K562 (cell line): ENCODE measurements at regions not wholly inside any gene's neighbourhood (a gene's known extent, or its start where the extent isn't known, plus 50 kb on each side); places are given as distances from the start of the nearest gene placed in this dataset.

Source experiments
- ATAC-seq: fragments of 200-7000 bp; cut with Tn5 transposase; 3 replicates; pipeline ENCODE4 v1.9.1; 2020; ENCODE audit warnings: moderate library complexity
- BruUV-seq: library from RNA; stranded (reverse); fragments of 400-500 nt; replicated peaks from 2 replicates; lab custom pipeline; 2021; lab: Mats Ljungman, UMichigan
- CTCF ChIA-PET: fragments of 300-600 bp; formaldehyde crosslinking; extraction: SDS; loops from one replicate; lab custom pipeline; 2021; ENCODE audit warnings: low intra/inter-chr PET ratio; lab: Yijun Ruan, JAX
- POLR2A ChIA-PET: fragments of 300-600, 350-650 bp; sonication (Branson Sonifier 250); formaldehyde crosslinking; extraction: SDS; loops from one replicate; lab custom pipeline; 2021; ENCODE audit warnings: antibody characterized with exemption, inconsistent platforms; lab: Yijun Ruan, JAX
- DNase-seq, 4 experiments: peaks; one replicate each; pipeline versions ENCODE4 v3.0.0 to v3.0.0-alpha.2; 2011 to 2018; ENCODE audit warnings: low spot score in 3 of 4, mixed read lengths in 3 of 4; ENCODE audit errors: extremely low read depth in 1 of 4
- FAIRE-seq: peaks from 2 replicates; lab custom pipeline; 2011; peaks lifted over from hg19 to GRCh38; lab: Jason Lieb, UNC
- H2AFZ ChIP-seq: 2 replicates; pipeline ENCODE4 v1.6.0; 2011; ENCODE audit warnings: low read depth, low read length, control low read depth, inconsistent platforms
- H3K27ac ChIP-seq: fragments of 200-600 bp; 3 replicates; pipeline ENCODE4 v1.8.0; 2011; ENCODE audit warnings: low read depth, mild to moderate bottlenecking, control low read depth, inconsistent platforms, low read length, moderate library complexity, mixed read lengths; ENCODE audit errors: extremely low read depth
- H3K27me3 ChIP-seq, 2 experiments: fragments of 300-600 bp in 1 of 2; 2 replicates in 1 of 2; 3 replicates in 1 of 2; pipeline versions ENCODE4 v1.6.0 to v1.8.0; 2011; ENCODE audit warnings: inconsistent platforms in 2 of 2, low read length in 2 of 2, mild to moderate bottlenecking in 1 of 2, mixed read lengths in 1 of 2, moderate library complexity in 1 of 2; ENCODE audit not compliant: control insufficient read depth in 2 of 2, insufficient read depth in 2 of 2
- H3K36me3 ChIP-seq: fragments of 300-600 bp; 3 replicates; pipeline ENCODE4 v1.8.0; 2011; ENCODE audit warnings: mild to moderate bottlenecking, low read length, inconsistent platforms; ENCODE audit not compliant: control insufficient read depth, insufficient read depth
- H3K4me1 ChIP-seq, 2 experiments: fragments of 200-600 bp in 1 of 2; replicated peaks in 1 of 2; 2 replicates in 1 of 2; 3 replicates in 1 of 2; pipeline versions ENCODE4 v1.5.1 to v1.8.0; 2011; ENCODE audit warnings: inconsistent platforms in 2 of 2, low read length in 2 of 2, mild to moderate bottlenecking in 1 of 2, mixed read lengths in 1 of 2, moderate library complexity in 1 of 2; ENCODE audit not compliant: control insufficient read depth in 2 of 2, insufficient read depth in 2 of 2
- H3K4me2 ChIP-seq: 2 replicates; pipeline ENCODE4 v1.6.1; 2011; ENCODE audit warnings: low read length, control low read depth, inconsistent platforms, mixed read lengths; ENCODE audit not compliant: insufficient read depth
- H3K4me3 ChIP-seq: fragments of 200-600 bp; sonication (generic), shearing (Covaris generic); 2 replicates; pipeline ENCODE4 v1.5.1; 2016; ENCODE audit warnings: control low read depth, inconsistent platforms
- H3K79me2 ChIP-seq: fragments of 200-600 bp; 3 replicates; pipeline ENCODE4 v1.8.0; 2011; ENCODE audit warnings: low read length, inconsistent platforms; ENCODE audit not compliant: control insufficient read depth, insufficient read depth
- H3K9ac ChIP-seq, 2 experiments: 2 replicates each; pipeline versions ENCODE4 v1.6.0 to v1.6.1; 2011; ENCODE audit warnings: low read depth in 2 of 2, low read length in 2 of 2, control low read depth in 1 of 2, inconsistent platforms in 1 of 2, mild to moderate bottlenecking in 1 of 2, mixed read lengths in 1 of 2; ENCODE audit not compliant: insufficient read depth in 1 of 2
- H3K9me1 ChIP-seq: one replicate; pipeline ENCODE4 v1.6.0; 2011; ENCODE audit warnings: inconsistent platforms, mild to moderate bottlenecking, low read length, moderate library complexity; ENCODE audit not compliant: control insufficient read depth, insufficient read depth
- H3K9me3 ChIP-seq: replicated peaks from 2 replicates; pipeline ENCODE4 v1.5.1; 2011; ENCODE audit warnings: low read depth, low read length, inconsistent platforms; ENCODE audit not compliant: control insufficient read depth, insufficient read depth
- H4K20me1 ChIP-seq: replicated peaks from 2 replicates; pipeline ENCODE4 v1.6.1; 2011; ENCODE audit warnings: low read length, inconsistent platforms, mixed read lengths; ENCODE audit not compliant: control insufficient read depth, insufficient read depth
- ASH1L ChIP-seq: fragments of 450-650 bp; IDR thresholded peaks from 2 replicates; pipeline ENCODE4 v1.6.1; 2018; ENCODE audit warnings: borderline replicate concordance, mild to moderate bottlenecking, low read depth; ENCODE audit not compliant: partially characterized antibody
- CBX3 ChIP-seq, 2 experiments: IDR thresholded peaks; 1 replicate in 1 of 2; 2 replicates in 1 of 2; pipeline ENCODE4 v1.6.1; 2012; ENCODE audit warnings: inconsistent platforms in 2 of 2, low read length in 2 of 2, borderline replicate concordance in 1 of 2, control low read depth in 1 of 2
- HCFC1 ChIP-seq: IDR thresholded peaks from 2 replicates; pipeline ENCODE4 v1.6.1; 2012; ENCODE audit warnings: low read depth, low read length, improper control_type of control experiment
- KAT2B ChIP-seq: IDR thresholded peaks from one replicate; pipeline ENCODE4 v1.6.1; 2012; ENCODE audit warnings: low read depth, mild to moderate bottlenecking, control low read depth, inconsistent platforms, low read length, moderate library complexity
- POLR2AphosphoS5 ChIP-seq: IDR thresholded peaks from 2 replicates; pipeline ENCODE4 v1.6.1; 2011; ENCODE audit warnings: mild to moderate bottlenecking, low read depth, low read length, moderate library complexity; ENCODE audit not compliant: control insufficient read depth, insufficient read depth
- RBM25 ChIP-seq: fragments of 200-400 bp; formaldehyde crosslinking; IDR thresholded peaks from 2 replicates; pipeline ENCODE4 v1.6.1; 2018; ENCODE audit warnings: low read length, low read depth, moderate library complexity; ENCODE audit not compliant: severe bottlenecking
- RFX5 ChIP-seq: IDR thresholded peaks from 2 replicates; pipeline ENCODE4 v1.6.1; 2011; ENCODE audit warnings: low read depth, mild to moderate bottlenecking, improper control_type of control experiment, low read length
- TEAD1 ChIP-seq, 2 experiments: fragments of 450-650 bp in 1 of 2; sonication (generic) in 1 of 2; formaldehyde crosslinking; IDR thresholded peaks; 2 replicates each; pipeline versions ENCODE4 v1.4.0 to v1.8.0; 2020 to 2022; ENCODE audit warnings: mild to moderate bottlenecking in 2 of 2, missing genetic modification reagents in 1 of 2
- WGBS: fragments of 100-300 bp; shearing (Covaris generic); methylation state at CpG from one replicate; pipeline ENCODE4 v1.1.6; 2016; ENCODE audit warnings: low coverage, mixed read lengths; ENCODE audit not compliant: insufficient coverage; ENCODE audit errors: missing lambda C conversion rate; 5-methylcytosine and 5-hydroxymethylcytosine counted together
- in situ Hi-C: fragments of 300-500 bp; cut with MboI; formaldehyde crosslinking; loops from 4 replicates; pipeline ENCODE4 v1.15.0; 2018; ENCODE audit warnings: inconsistent platforms, mixed read lengths
- intact Hi-C: fragments of 100-400 bp; cut with micrococcal nuclease; formaldehyde crosslinking; loops from 2 replicates; pipeline ENCODE4 v1.14.2; 2022
- TF ChIP-seq, protein P1 (sequence below): sonication (generic); formaldehyde crosslinking; IDR thresholded peaks from 2 replicates; pipeline ENCODE4 v1.8.0; 2022; ENCODE audit warnings: missing genetic modification reagents, mild to moderate bottlenecking, borderline replicate concordance
- TF ChIP-seq, protein P2 (sequence below): sonication (generic); formaldehyde crosslinking; IDR thresholded peaks from 2 replicates; pipeline ENCODE4 v1.8.1; 2022; ENCODE audit warnings: missing genetic modification reagents

DNA sequence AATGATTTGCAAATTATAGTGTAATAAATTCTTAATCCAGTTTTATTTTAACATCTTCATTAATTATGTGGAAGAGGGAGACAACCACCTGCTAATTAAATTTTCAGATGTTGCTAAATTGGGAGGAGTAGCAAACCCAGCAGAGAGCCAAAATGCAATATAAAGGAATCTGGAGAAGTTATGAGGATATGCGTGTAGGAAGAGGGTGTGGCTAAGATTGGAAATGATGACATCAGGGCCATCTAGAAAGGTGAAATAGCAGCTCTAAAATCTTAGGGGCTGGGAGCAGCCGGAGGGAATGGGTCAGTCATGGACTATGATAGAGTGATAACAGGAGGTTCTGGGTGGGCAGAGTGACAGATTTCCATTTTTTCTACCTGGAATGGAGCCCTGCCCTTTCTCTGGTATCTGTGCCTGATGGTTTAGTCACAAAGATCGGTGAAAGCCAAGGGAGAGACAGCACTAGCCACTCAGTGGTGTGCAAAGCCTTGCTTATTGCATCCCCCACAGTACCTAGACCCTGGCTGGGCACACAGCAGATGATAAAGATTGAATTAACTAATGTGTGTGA, 379.2 kb upstream of the CELF4 start:
- BruUV-seq, result no TSS peak
- FAIRE-seq (no peak), DNase-seq (no peak), ATAC-seq (no peak)
- no peaks in the 10 kb centered on the region for H3K36me3 ChIP-seq
- H2AFZ ChIP-seq, result no peak overlapping the region
- no peak overlapping the region for H3K27ac ChIP-seq
- H3K9me1 ChIP-seq, result no peaks in the 10 kb centered on the region
- H3K79me2 ChIP-seq, result no peaks in the 10 kb centered on the region
- H3K4me1 ChIP-seq, result no peaks in the 10 kb centered on the region
- in situ Hi-C loops, result no loop called here
- H3K4me3 ChIP-seq, result no peak overlapping the region
- H3K4me2 ChIP-seq, result no peak overlapping the region
- 0% methylated on average over 2 of the region's 3 CpGs for WGBS
- ChIA-PET CTCF (no interaction called here), POLR2A (interaction anchor here (0.5 kb wide), 1 partner anchor 777 kb away, joined by 3 read pairs; no protein-coding TSS in a partner anchor)
- H3K27me3 ChIP-seq, result no peaks in the 10 kb centered on the region
- intact Hi-C loops, result no loop called here
- TF ChIP-seq TEAD1 (CRISPR knock-in tag; IDR thresholded peaks at IDR 0.05), result no peak
- TF ChIP-seq HCFC1, result no peak
- no peak for TF ChIP-seq RBM25
- TF ChIP-seq, protein P1, sequence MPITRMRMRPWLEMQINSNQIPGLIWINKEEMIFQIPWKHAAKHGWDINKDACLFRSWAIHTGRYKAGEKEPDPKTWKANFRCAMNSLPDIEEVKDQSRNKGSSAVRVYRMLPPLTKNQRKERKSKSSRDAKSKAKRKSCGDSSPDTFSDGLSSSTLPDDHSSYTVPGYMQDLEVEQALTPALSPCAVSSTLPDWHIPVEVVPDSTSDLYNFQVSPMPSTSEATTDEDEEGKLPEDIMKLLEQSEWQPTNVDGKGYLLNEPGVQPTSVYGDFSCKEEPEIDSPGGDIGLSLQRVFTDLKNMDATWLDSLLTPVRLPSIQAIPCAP (CRISPR knock-in tag), result no peak
- TF ChIP-seq, protein P2, sequence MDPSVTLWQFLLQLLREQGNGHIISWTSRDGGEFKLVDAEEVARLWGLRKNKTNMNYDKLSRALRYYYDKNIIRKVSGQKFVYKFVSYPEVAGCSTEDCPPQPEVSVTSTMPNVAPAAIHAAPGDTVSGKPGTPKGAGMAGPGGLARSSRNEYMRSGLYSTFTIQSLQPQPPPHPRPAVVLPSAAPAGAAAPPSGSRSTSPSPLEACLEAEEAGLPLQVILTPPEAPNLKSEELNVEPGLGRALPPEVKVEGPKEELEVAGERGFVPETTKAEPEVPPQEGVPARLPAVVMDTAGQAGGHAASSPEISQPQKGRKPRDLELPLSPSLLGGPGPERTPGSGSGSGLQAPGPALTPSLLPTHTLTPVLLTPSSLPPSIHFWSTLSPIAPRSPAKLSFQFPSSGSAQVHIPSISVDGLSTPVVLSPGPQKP, result no peak
- TF ChIP-seq CBX3 (IDR thresholded peaks at IDR 0.05; ENCODE audit: borderline replicate concordance in 1 of 2, low read length in 2 of 2), result no peak
- no peak for TF ChIP-seq ASH1L
- no peak for TF ChIP-seq POLR2AphosphoS5
- TF ChIP-seq KAT2B, result no peak
- no peak for TF ChIP-seq RFX5
- H4K20me1 ChIP-seq, result no peaks in the 10 kb centered on the region
- no peaks in the 10 kb centered on the region for H3K9me3 ChIP-seq
- no peak overlapping the region for H3K9ac ChIP-seq
